ENCODE measurements at regions not wholly inside any gene's neighbourhood (a gene's known extent, or its start where the extent isn't known, plus 50 kb on each side); places are given as distances from the start of the nearest gene placed in this dataset.
A peak's percentile ranks its signal among the peaks of the same experiment; 100 is the strongest.

GRCh38 chr17:77435272-77436057 lies 294.7 kb downstream of the SEC14L1 start:
- no peak for DNase-seq

GRCh38 chr17:77436058-77436442 lies 295.3 kb downstream of the SEC14L1 start:
- no peak for DNase-seq

- no peak for DNase-seq
These were observed 295.7 kb downstream of the SEC14L1 start for GRCh38 chr17:77436481-77436880.

GRCh38 chr17:77437017-77437416 lies 296.2 kb downstream of the SEC14L1 start:
- peak; percentile 55 for DNase-seq

- no peak for DNase-seq
These were observed 297.0 kb downstream of the SEC14L1 start for GRCh38 chr17:77437747-77438146.

- no peak for DNase-seq
These were observed 297.7 kb downstream of the SEC14L1 start for GRCh38 chr17:77438241-77439188.

GRCh38 chr17:77439189-77440018 lies 298.6 kb downstream of the SEC14L1 start:
- DNase-seq = no peak

- no peak for DNase-seq
These were observed 299.8 kb downstream of the SEC14L1 start for GRCh38 chr17:77440560-77440981.

GRCh38 chr17:77441130-77441920 lies 300.6 kb downstream of the SEC14L1 start:
- DNase-seq = no peak

- no peak for DNase-seq
These were observed 301.2 kb downstream of the SEC14L1 start for GRCh38 chr17:77441940-77442339.

GRCh38 chr17:77442976-77443747 lies 302.4 kb downstream of the SEC14L1 start:
- no peak for DNase-seq

- no peak for DNase-seq
These were observed 303.0 kb downstream of the SEC14L1 start for GRCh38 chr17:77443748-77444260.

- no peak for DNase-seq
These were observed 303.8 kb downstream of the SEC14L1 start for GRCh38 chr17:77444628-77444983.

GRCh38 chr17:77444984-77445759 lies 304.4 kb downstream of the SEC14L1 start:
- no peak for DNase-seq

- DNase-seq = no peak
These were observed 305.2 kb downstream of the SEC14L1 start for GRCh38 chr17:77445760-77446532.

- no peak for DNase-seq
These were observed 306.3 kb downstream of the SEC14L1 start for GRCh38 chr17:77446940-77447634.

GRCh38 chr17:77449373-77449907 lies 308.7 kb downstream of the SEC14L1 start:
- DNase-seq = no peak

Data from NCI-H226 (cell line).